H9 (cell line): ENCODE measurements at regions not wholly inside any gene's neighbourhood (a gene's known extent, or its start where the extent isn't known, plus 50 kb on each side); places are given as distances from the start of the nearest gene placed in this dataset.

Source experiments
- DNase-seq: peaks from one replicate; pipeline ENCODE4 v3.0.0-alpha.2; 2017
- H2AFZ ChIP-seq: one replicate; pipeline ENCODE4 v1.6.1; 2013; ENCODE audit warnings: mild to moderate bottlenecking, low read length, control low read depth, moderate library complexity
- H2AK5ac ChIP-seq: 2 replicates; pipeline ENCODE4 v1.6.1; 2013; ENCODE audit warnings: low read length, control low read depth, mixed read lengths; ENCODE audit not compliant: insufficient read length
- H2BK120ac ChIP-seq: one replicate; pipeline ENCODE4 v1.6.1; 2013; ENCODE audit warnings: low read depth, mild to moderate bottlenecking, low read length, control low read depth, inconsistent platforms; ENCODE audit not compliant: poor library complexity, severe bottlenecking
- H2BK12ac ChIP-seq: 2 replicates; pipeline ENCODE4 v1.6.1; 2013; ENCODE audit warnings: low read length, control low read depth, mixed read lengths, low read depth; ENCODE audit not compliant: insufficient read length
- H2BK15ac ChIP-seq: 2 replicates; pipeline ENCODE4 v1.6.1; 2013; ENCODE audit warnings: low read depth, low read length, control low read depth
- H2BK20ac ChIP-seq: one replicate; pipeline ENCODE4 v1.6.1; 2013; ENCODE audit warnings: low read depth, mild to moderate bottlenecking, low read length, control low read depth, inconsistent platforms; ENCODE audit not compliant: poor library complexity, severe bottlenecking
- H2BK5ac ChIP-seq: 2 replicates; pipeline ENCODE4 v1.6.1; 2013; ENCODE audit warnings: low read length, control low read depth, mixed read lengths; ENCODE audit not compliant: insufficient read length
- H3K14ac ChIP-seq: 2 replicates; pipeline ENCODE4 v1.6.1; 2013; ENCODE audit warnings: low read length, control low read depth; ENCODE audit not compliant: insufficient read depth
- H3K18ac ChIP-seq: 2 replicates; pipeline ENCODE4 v1.6.1; 2013; ENCODE audit warnings: low read depth, mild to moderate bottlenecking, mixed read lengths, low read length, control low read depth; ENCODE audit not compliant: insufficient read length
- H3K23ac ChIP-seq: 2 replicates; pipeline ENCODE4 v1.6.1; 2013; ENCODE audit warnings: low read length, control low read depth, mixed read lengths, low read depth; ENCODE audit not compliant: insufficient read length
- H3K23me2 ChIP-seq: 2 replicates; pipeline ENCODE4 v1.6.1; 2013; ENCODE audit warnings: low read depth, mild to moderate bottlenecking, mixed read lengths, low read length, control low read depth; ENCODE audit not compliant: insufficient read length, poor library complexity, severe bottlenecking
- H3K27ac ChIP-seq: 2 replicates; pipeline ENCODE4 v1.5.1; 2013; ENCODE audit warnings: low read length, control low read depth, mixed read lengths, low read depth; ENCODE audit not compliant: insufficient read length
- H3K27me3 ChIP-seq: 2 replicates; pipeline ENCODE4 v1.6.1; 2013; ENCODE audit warnings: low read length, control low read depth, inconsistent platforms; ENCODE audit not compliant: insufficient read depth
- H3K4ac ChIP-seq: 2 replicates; pipeline ENCODE4 v1.6.1; 2013; ENCODE audit warnings: low read depth, mild to moderate bottlenecking, control low read depth, inconsistent platforms, low read length, moderate library complexity
- H3K4me1 ChIP-seq: 2 replicates; pipeline ENCODE4 v1.6.1; 2013; ENCODE audit warnings: low read length, control low read depth, inconsistent platforms; ENCODE audit not compliant: insufficient read depth
- H3K4me2 ChIP-seq: 2 replicates; pipeline ENCODE4 v1.6.1; 2013; ENCODE audit warnings: low read length, control low read depth, mixed read lengths; ENCODE audit not compliant: insufficient read length, insufficient read depth
- H3K56ac ChIP-seq: 2 replicates; pipeline ENCODE4 v1.6.1; 2013; ENCODE audit warnings: low read depth, mild to moderate bottlenecking, mixed read lengths, low read length, control low read depth; ENCODE audit not compliant: insufficient read length
- H3K79me1 ChIP-seq: 2 replicates; pipeline ENCODE4 v1.6.1; 2013; ENCODE audit warnings: low read depth, mild to moderate bottlenecking, moderate library complexity, low read length, control low read depth, inconsistent platforms; ENCODE audit not compliant: insufficient read depth, poor library complexity, severe bottlenecking
- H3K79me2 ChIP-seq: 2 replicates; pipeline ENCODE4 v1.6.1; 2013; ENCODE audit warnings: low read length, control low read depth, inconsistent platforms; ENCODE audit not compliant: insufficient read depth
- H3K9ac ChIP-seq: 2 replicates; pipeline ENCODE4 v1.6.1; 2013; ENCODE audit warnings: low read length, control low read depth, mixed read lengths; ENCODE audit not compliant: insufficient read length; ENCODE audit errors: extremely low read depth
- H3K9me3 ChIP-seq: one replicate; pipeline ENCODE4 v1.6.1; 2013; ENCODE audit warnings: low read depth, low read length, inconsistent platforms; ENCODE audit not compliant: control insufficient read depth
- H3T11ph ChIP-seq: one replicate; pipeline ENCODE4 v1.6.1; 2013; ENCODE audit warnings: mild to moderate bottlenecking, low read length, control low read depth, inconsistent platforms
- H4K20me1 ChIP-seq: one replicate; pipeline ENCODE4 v1.6.1; 2013; ENCODE audit not compliant: control insufficient read depth, insufficient read length, insufficient read depth
- H4K5ac ChIP-seq: 2 replicates; pipeline ENCODE4 v1.6.1; 2013; ENCODE audit warnings: low read depth, mild to moderate bottlenecking, mixed read lengths, low read length, control low read depth; ENCODE audit not compliant: insufficient read length
- H4K8ac ChIP-seq: replicated peaks from 2 replicates; pipeline ENCODE4 v1.6.1; 2013; ENCODE audit warnings: low read length, control low read depth, mixed read lengths, low read depth; ENCODE audit not compliant: insufficient read length
- H4K91ac ChIP-seq: 2 replicates; pipeline ENCODE4 v1.6.1; 2013; ENCODE audit warnings: low read depth, mild to moderate bottlenecking, moderate library complexity, mixed read lengths, low read length, control low read depth; ENCODE audit not compliant: insufficient read length
- H3K27ac Mint-ChIP-seq, 3 experiments: 2 replicates in 2 of 3; 3 replicates in 1 of 3; pipeline ENCODE4 v1.8.0; 2020 to 2021; ENCODE audit warnings: mixed read lengths in 3 of 3, mild to moderate bottlenecking in 1 of 3, moderate library complexity in 1 of 3
- H3K27me3 Mint-ChIP-seq: 2 replicates; pipeline ENCODE4 v1.8.0; 2021; ENCODE audit warnings: low read depth, mild to moderate bottlenecking, moderate library complexity, mixed read lengths
- H3K36me3 Mint-ChIP-seq, 3 experiments: 2 replicates in 2 of 3; 3 replicates in 1 of 3; pipeline ENCODE4 v1.8.0; 2020 to 2021; ENCODE audit warnings: low read depth in 3 of 3, mixed read lengths in 3 of 3; ENCODE audit not compliant: insufficient read depth in 1 of 3
- H3K4me1 Mint-ChIP-seq, 2 experiments: 2 replicates each; pipeline ENCODE4 v1.8.0; 2020; ENCODE audit warnings: mixed read lengths in 2 of 2
- H3K4me3 Mint-ChIP-seq, 2 experiments: 2 replicates in 1 of 2; 3 replicates in 1 of 2; pipeline ENCODE4 v1.8.0; 2020 to 2021; ENCODE audit warnings: mild to moderate bottlenecking in 2 of 2, mixed read lengths in 2 of 2, moderate library complexity in 1 of 2
- H3K9me3 Mint-ChIP-seq, 2 experiments: 2 replicates in 1 of 2; 3 replicates in 1 of 2; pipeline ENCODE4 v1.8.0; 2020; ENCODE audit warnings: mild to moderate bottlenecking in 2 of 2, mixed read lengths in 2 of 2, moderate library complexity in 1 of 2
- CTCF ChIP-seq: fragments of 200-600 bp; sonication (generic); conservative IDR thresholded peaks from 3 replicates; pipeline ENCODE4 v1.8.0; 2021; ENCODE audit warnings: antibody characterized with exemption, mild to moderate bottlenecking
- WGBS: extraction: QIAGEN DNeasy Blood & Tissue Kit; methylation state at CpG from one replicate; pipeline ENCODE4 v1.1.7; 2013; ENCODE audit warnings: missing lambda C conversion rate, low lambda C conversion rate, mixed read lengths; ENCODE audit not compliant: insufficient read length; ENCODE audit errors: extremely low coverage; 5-methylcytosine and 5-hydroxymethylcytosine counted together

GRCh38 chr3:59341459-59341858 is 291.6 kb upstream of the CFAP20DC start:
- no peak overlapping the region for H2BK20ac ChIP-seq
- no peak overlapping the region for H3K9ac ChIP-seq
- no peak overlapping the region for H3K56ac ChIP-seq
- H4K8ac ChIP-seq, result no peak overlapping the region
- H2BK12ac ChIP-seq, result no peak overlapping the region
- no peaks in the 10 kb centered on the region for H3K23me2 ChIP-seq
- no peak overlapping the region for H2BK5ac ChIP-seq
- no peak overlapping the region for H3T11ph ChIP-seq
- H3K4me2 ChIP-seq, result no peak overlapping the region
- no peak overlapping the region for H2AK5ac ChIP-seq
- no peaks in the 10 kb centered on the region; the same call in none of the 2 replicates for H3K27me3 Mint-ChIP-seq
- no peak overlapping the region for H4K5ac ChIP-seq
- H2AFZ ChIP-seq, result no peak overlapping the region
- H3K9me3 ChIP-seq, result no peaks in the 10 kb centered on the region
- no peaks in the 10 kb centered on the region for H3K27me3 ChIP-seq
- TF ChIP-seq CTCF, result no peak
- no peak overlapping the region for H3K4me3 Mint-ChIP-seq
- no CpG with 5 or more reads among the region's 4 CpGs for WGBS
- no peaks in the 10 kb centered on the region for H3K4me1 Mint-ChIP-seq
- H3K79me2 ChIP-seq, result no peaks in the 10 kb centered on the region
- no peak overlapping the region for H4K91ac ChIP-seq
- DNase-seq, result no peak
- no peaks in the 10 kb centered on the region; a peak in 1 of 5 replicates for H3K9me3 Mint-ChIP-seq
- no peak overlapping the region for H3K23ac ChIP-seq
- H2BK15ac ChIP-seq, result no peak overlapping the region
- H3K79me1 ChIP-seq, result no peaks in the 10 kb centered on the region
- no peak overlapping the region for H3K27ac ChIP-seq
- H4K20me1 ChIP-seq, result no peaks in the 10 kb centered on the region
- no peak overlapping the region for H3K4ac ChIP-seq
- no peak overlapping the region for H3K14ac ChIP-seq
- H3K27ac Mint-ChIP-seq, result no peak overlapping the region
- no peaks in the 10 kb centered on the region for H3K36me3 Mint-ChIP-seq
- no peaks in the 10 kb centered on the region for H3K4me1 ChIP-seq
- no peak overlapping the region for H3K18ac ChIP-seq
- no peak overlapping the region for H2BK120ac ChIP-seq
